ENCODE measurements at regions not wholly inside any gene's neighbourhood (a gene's known extent, or its start where the extent isn't known, plus 50 kb on each side); places are given as distances from the start of the nearest gene placed in this dataset.
A peak's percentile ranks its signal among the peaks of the same experiment; 100 is the strongest.

DNA sequence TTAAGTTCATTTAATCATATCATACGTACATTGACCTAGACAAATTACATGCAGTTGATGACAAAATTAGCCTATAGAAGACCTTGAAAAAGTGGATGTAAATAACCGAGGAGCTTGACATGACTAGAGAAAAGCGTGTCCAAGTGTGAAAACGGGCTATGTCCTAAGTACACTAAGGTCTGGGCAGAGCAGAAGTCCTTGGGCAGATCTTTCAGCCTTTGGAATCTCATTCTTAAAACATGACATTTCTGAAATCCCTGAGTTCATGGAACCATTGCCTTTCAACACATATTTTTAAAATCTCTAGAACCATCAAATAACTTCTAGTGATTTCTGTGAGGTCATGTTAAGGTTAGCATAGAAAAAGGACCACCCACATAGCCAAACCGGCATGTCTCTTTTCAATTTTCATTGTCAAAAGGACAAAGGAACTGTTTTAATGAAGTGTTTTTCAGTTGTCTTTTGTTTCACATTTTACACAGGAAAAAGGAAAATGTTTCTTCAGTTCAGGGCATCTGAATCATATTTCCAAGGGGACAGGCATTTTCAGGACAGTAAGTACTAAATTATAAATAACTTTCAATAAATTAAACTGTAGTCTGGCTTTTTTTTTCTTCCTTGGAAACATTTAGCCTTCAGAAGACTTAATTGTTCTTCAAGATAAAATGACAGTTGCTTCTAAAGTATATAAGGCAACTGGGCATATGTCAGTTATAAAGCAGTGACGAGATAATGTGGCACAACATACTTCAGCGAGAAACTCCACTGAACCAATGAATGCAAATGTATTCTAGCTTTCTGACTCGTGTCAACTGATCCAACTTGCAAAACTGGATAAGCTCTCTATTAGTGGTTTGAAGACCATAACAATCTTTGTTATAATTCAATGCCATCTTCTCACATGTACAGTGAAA lies 416.8 kb downstream of the NFIB start:
- peak; percentile 26 for DNase-seq (ENCODE audit: low spot score)

DNA sequence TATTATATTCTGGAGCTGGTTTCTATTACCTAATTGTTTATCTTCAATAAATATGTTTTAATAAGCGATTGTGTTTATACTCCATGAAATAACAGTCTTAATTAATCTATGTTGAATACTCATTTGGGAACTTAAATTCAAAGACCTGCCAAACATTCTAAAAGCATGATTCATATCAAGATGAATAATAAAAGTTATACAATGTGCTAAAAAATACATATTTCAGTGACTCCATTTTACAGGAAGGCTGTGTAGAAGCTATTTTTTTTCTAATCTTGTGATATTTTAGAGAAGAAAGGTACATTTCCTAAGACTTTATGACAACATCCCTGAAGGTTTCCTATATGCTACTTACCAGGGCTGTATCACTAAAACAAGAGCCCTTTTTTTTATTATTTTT lies 417.9 kb downstream of the NFIB start:
- DNase-seq (ENCODE audit: low spot score): peak; percentile 17

- no peak for DNase-seq (ENCODE audit: low spot score)
Observed at GRCh38 chr9:13885258-13885657, 428.7 kb downstream of the NFIB start.

DNA sequence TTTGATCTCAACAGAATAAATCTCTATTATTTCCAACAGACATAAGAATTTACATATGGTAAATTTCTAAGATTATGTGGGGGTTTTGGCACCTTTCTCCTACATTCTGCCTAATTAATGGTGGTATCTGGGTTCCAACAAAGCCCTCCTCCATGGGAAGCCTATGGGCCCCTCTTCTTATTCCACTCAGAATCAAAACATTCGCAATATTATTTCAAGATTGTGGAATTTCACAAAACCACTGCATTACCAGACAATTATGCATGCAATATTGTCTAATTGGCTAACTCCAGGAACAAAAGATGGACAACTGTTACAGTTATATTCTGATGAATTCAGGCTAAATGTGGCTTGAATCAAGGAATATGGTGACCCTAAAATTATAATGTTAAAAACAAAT lies 434.0 kb downstream of the NFIB start:
- no peak for DNase-seq (ENCODE audit: low spot score)

GRCh38 chr9:13879011-13879410 lies 434.9 kb downstream of the NFIB start:
- DNase-seq (ENCODE audit: low spot score): no peak

- DNase-seq (ENCODE audit: low spot score): no peak
Observed at GRCh38 chr9:13878241-13878711, 435.7 kb downstream of the NFIB start.

DNA sequence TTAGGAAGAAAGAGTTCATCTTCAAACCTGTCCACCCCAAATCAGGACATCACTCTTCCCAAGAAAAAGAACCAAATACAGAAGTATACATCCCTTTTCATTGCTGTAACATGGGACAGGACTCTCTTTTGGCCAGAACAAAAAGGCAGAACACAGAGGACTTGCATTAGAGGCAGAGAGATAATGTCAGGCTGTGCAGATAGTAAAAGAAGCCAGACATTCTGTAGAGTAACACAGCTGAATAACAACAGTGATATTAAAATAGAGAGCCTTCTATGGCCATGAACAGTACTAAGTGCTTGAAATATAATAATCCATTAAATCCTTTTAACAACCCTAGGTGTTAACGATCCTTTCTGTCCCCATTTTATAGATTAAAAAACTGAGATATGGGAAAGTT lies 437.2 kb downstream of the NFIB start:
- no peak for DNase-seq (ENCODE audit: low spot score)

- no peak for DNase-seq (ENCODE audit: low spot score)
Observed at GRCh38 chr9:13873203-13873602, 440.7 kb downstream of the NFIB start.

DNA sequence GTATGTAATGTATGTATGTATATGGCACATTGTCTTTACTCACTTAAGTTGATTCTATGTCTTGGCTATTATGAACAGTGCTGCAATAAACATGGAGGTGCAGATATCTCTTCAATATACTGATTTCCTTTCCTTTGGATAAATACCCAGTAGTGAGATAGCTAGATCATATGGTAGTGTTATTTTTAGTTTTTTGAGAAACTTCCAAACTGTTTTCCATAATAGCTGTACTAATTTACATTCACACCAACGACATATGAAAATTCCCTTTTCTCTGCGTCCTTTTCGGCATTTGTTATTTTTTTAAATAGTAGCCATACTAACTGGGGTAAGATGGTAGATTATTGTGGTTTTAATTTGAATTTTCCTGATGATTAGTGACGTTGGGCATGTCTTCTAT lies 445.6 kb downstream of the NFIB start:
- no peak for DNase-seq (ENCODE audit: low spot score)

GRCh38 chr9:13865869-13866268 lies 448.1 kb downstream of the NFIB start:
- no peak for DNase-seq (ENCODE audit: low spot score)

DNA sequence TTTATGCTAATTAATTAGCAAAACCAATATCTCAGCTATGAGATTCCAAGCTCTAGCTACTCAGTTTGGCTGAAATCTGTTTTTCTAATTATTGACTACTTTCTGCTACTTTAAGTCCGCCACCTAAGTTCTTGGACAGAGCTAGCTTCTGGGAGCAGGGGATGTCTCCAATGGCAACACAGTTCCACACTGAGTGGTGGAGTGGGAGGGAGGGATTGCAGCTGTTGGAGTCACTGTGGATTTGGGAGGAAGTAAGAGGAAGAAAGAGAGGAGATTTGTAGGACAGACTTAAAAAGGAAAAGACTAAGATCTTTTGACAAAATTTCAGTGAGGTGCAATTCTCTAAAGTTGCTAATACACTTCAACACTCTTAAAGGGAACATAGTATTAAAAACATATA lies 450.8 kb downstream of the NFIB start:
- no peak for DNase-seq (ENCODE audit: low spot score)

DNA sequence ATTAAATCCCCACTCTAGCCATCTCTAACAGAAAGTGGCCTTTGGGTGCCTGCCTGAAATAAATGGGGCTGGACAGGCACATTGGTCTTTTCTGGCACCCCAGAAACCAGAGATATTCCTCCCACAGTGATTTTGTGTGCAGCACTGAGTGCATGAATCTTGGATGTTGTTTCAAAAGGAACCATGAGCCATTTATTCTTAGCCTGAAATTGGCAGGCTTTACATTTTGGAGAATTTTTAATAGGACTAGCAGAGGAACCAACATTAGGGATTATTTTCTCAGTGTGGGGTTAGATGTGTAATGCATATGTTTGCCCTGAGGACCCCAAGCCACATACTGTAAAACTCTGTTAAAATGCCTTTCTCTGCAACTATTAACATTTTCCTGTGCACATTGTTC lies 451.3 kb downstream of the NFIB start:
- DNase-seq (ENCODE audit: low spot score): no peak

DNA sequence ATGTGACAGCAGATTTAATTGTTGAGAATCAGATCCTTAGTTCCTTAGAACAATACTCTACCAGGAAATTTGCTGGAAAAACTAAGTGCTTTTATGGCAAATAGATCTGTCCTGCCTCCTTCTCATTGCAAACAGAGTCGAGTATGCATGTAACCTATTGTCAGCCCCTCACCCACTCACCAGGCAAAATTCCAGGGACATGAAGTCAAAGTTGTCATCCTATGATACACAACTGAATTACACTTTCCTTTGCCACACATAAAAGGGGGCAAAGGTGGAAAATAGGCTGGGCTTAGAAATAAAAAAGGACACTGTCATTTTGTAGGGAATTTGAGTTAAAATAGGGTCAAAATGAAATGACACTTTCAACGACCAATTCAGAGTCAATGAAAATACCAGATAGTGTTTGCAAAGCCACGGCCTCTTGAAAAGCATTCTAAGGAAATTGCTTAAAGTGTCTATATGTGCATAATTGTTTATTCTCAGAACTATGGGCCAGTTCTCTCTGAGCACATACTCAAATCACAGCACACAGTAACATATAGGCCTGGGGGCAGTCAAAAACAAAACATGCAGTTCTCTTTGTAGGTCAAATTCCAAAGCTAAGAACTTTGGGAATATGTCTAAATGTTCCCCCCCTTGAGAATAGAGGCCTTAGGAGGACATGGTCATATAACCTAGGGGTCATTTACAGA lies 452.8 kb downstream of the NFIB start:
- no peak for DNase-seq (ENCODE audit: low spot score)

DNA sequence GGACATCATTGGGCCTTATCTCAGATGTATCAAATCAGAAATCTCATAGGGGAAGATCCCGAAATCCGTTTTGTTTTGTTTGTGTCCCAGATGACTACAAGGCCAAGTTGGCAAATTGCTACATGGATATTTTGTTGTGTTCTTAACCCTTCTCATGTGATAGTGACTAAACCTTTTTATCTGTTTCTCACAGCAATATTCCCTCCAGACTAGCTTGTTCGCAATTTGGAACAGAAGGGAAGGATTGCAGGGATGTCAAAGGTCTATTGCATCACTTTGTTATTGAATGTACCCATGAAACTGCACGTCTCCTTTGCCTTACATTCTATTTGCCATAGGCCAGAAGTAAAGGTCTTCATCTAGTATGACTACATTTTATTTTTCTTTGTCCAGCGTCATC lies 453.9 kb downstream of the NFIB start:
- DNase-seq (ENCODE audit: low spot score): no peak

- no peak for DNase-seq (ENCODE audit: low spot score)
Observed at GRCh38 chr9:13857521-13857920, 456.4 kb downstream of the NFIB start.

- DNase-seq (ENCODE audit: low spot score): no peak
Observed at GRCh38 chr9:13847270-13847669, 466.7 kb downstream of the NFIB start.

- DNase-seq (ENCODE audit: low spot score): peak; percentile 7
Observed at GRCh38 chr9:13845460-13845859, 468.5 kb downstream of the NFIB start.

- no peak for DNase-seq (ENCODE audit: low spot score)
Observed at GRCh38 chr9:13841746-13842462, 472.0 kb downstream of the NFIB start.

- no peak for DNase-seq (ENCODE audit: low spot score)
Observed at GRCh38 chr9:13832446-13832845, 481.5 kb downstream of the NFIB start.

GRCh38 chr9:13823026-13823425 lies 490.9 kb downstream of the NFIB start:
- no peak for DNase-seq (ENCODE audit: low spot score)

GRCh38 chr9:13817754-13818278 lies 496.1 kb downstream of the NFIB start:
- no peak for DNase-seq (ENCODE audit: low spot score)

- DNase-seq (ENCODE audit: low spot score): no peak
Observed at GRCh38 chr9:13816837-13817236, 497.1 kb downstream of the NFIB start.
